Aorta (tissue), 5 donors: ENCODE measurements at regions not wholly inside any gene's neighbourhood (a gene's known extent, or its start where the extent isn't known, plus 50 kb on each side); places are given as distances from the start of the nearest gene placed in this dataset.

Experiments
- ATAC-seq: fragments of 200-7000 bp; cut with Tn5 transposase; one replicate; pipeline ENCODE4 v1.9.1; 2022; ENCODE audit warnings: moderate library complexity; ENCODE audit not compliant: low FRiP score
- DNase-seq, 2 donors: peaks; one replicate each; pipeline ENCODE4 v3.0.0-alpha.2; 2020
- H3K27ac ChIP-seq, 2 donors: one replicate each; pipeline ENCODE4 v1.5.1; 2013; ENCODE audit warnings: low read length in 2 of 2, mild to moderate bottlenecking in 2 of 2, moderate library complexity in 2 of 2, control low read depth in 1 of 2, inconsistent platforms in 1 of 2, low read depth in 1 of 2
- H3K27me3 ChIP-seq, 2 donors: one replicate each; pipeline ENCODE4 v1.6.1; 2013; ENCODE audit warnings: control low read depth in 1 of 2, low read length in 1 of 2, mild to moderate bottlenecking in 1 of 2, moderate library complexity in 1 of 2; ENCODE audit not compliant: insufficient read depth in 2 of 2, control insufficient read depth in 1 of 2
- H3K36me3 ChIP-seq, 2 donors: one replicate each; pipeline ENCODE4 v1.6.1; 2013; ENCODE audit warnings: control low read depth in 1 of 2, low read length in 1 of 2, mild to moderate bottlenecking in 1 of 2; ENCODE audit not compliant: insufficient read depth in 2 of 2, control insufficient read depth in 1 of 2
- H3K4me1 ChIP-seq, 2 donors: one replicate each; pipeline ENCODE4 v1.6.1; 2013; ENCODE audit warnings: low read length in 2 of 2, control low read depth in 1 of 2, mild to moderate bottlenecking in 1 of 2, moderate library complexity in 1 of 2; ENCODE audit not compliant: insufficient read depth in 2 of 2, control insufficient read depth in 1 of 2
- H3K4me3 ChIP-seq, 2 donors: one replicate each; pipeline ENCODE4 v1.5.1; 2013; ENCODE audit warnings: low read length in 2 of 2, control low read depth in 1 of 2, mild to moderate bottlenecking in 1 of 2
- H3K9me3 ChIP-seq: one replicate; pipeline ENCODE4 v1.6.1; 2013; ENCODE audit warnings: mild to moderate bottlenecking, low read length; ENCODE audit not compliant: control insufficient read depth
- WGBS, 2 donors: extraction: QIAGEN DNeasy Blood & Tissue Kit; methylation state at CpG; one replicate each; pipeline ENCODE4 v1.1.7; 2013; 5-methylcytosine and 5-hydroxymethylcytosine counted together
- intact Hi-C, 2 donors: fragments of 100-400 bp; cut with DNase I; formaldehyde crosslinking; loops; one replicate each; pipeline versions ENCODE4 v1.14.2 to v1.15.0; 2022
- donor health status: healthy with polysubstance abuse.
- donor health status: Bipolar disorder and iron deficiency.
- donor health status: DM: no; HTN: no; CAD: no.
- donor health status: DM: no; HTN: no; CAD: no.
- donor health status: DM: yes; HTN: yes; CAD: no.

- ATAC-seq = no peak
- peaks cover 3% of the 10 kb centered on the region in 2 donors for H3K4me1 ChIP-seq
- WGBS, 2 donors = 24 to 26% methylated on average over 9 of the region's 9 CpGs
- no peak overlapping the region for H3K4me3 ChIP-seq
- no peak overlapping the region for H3K27ac ChIP-seq
- DNase-seq = peak in 1 of 2 donors; percentile 49
- H3K27me3 ChIP-seq = no peaks in the 10 kb centered on the region
- intact Hi-C loops = no loop called here
- no peaks in the 10 kb centered on the region for H3K36me3 ChIP-seq
- no peaks in the 10 kb centered on the region for H3K9me3 ChIP-seq
Measured at GRCh38 chr9:87193925-87194868, 246.9 kb upstream of the GAS1 start.

DNA sequence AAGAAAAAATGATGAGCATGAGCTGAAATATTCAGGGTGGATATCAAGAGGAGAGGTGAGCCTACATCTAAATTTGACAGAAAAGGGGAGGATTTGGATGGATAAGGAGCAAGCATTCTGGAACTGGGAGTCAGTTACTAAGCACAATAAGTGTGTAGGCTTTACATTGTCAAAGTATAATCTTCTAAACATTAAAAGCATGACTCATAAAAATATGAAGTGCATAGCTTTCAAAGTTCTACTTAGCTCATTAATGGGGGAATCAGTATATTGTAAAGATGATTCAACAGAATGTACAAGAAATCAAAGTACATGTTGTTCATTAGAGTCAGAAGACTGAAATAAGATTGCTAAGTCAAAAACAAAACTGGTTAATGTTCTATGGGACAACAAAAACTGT lies 248.0 kb upstream of the GAS1 start:
- no peaks in the 10 kb centered on the region for H3K27me3 ChIP-seq
- DNase-seq (no peak), ATAC-seq (no peak)
- intact Hi-C loops = loop anchor here (5.0 kb wide), 2 partner anchors 33 to 87 kb away; no protein-coding TSS in a partner anchor
- peaks cover 3% of the 10 kb centered on the region in 2 donors for H3K4me1 ChIP-seq
- no peak overlapping the region for H3K4me3 ChIP-seq
- H3K27ac ChIP-seq = no peak overlapping the region
- H3K9me3 ChIP-seq = no peaks in the 10 kb centered on the region
- no peaks in the 10 kb centered on the region for H3K36me3 ChIP-seq

- 30 to 35% methylated on average over 10 of the region's 10 CpGs for WGBS, 2 donors
- intact Hi-C loops = loop anchor here (2.0 to 5.0 kb wide), 3 partner anchors 35 to 85 kb away; no protein-coding TSS in a partner anchor
Measured at GRCh38 chr9:87197349-87198130, 250.2 kb upstream of the GAS1 start.

GRCh38 chr9:87198716-87199115 lies 251.4 kb upstream of the GAS1 start:
- no peak overlapping the region for H3K4me3 ChIP-seq
- H3K27me3 ChIP-seq = no peaks in the 10 kb centered on the region
- 24 to 30% methylated on average over 3 of the region's 3 CpGs for WGBS, 2 donors
- H3K36me3 ChIP-seq = no peaks in the 10 kb centered on the region
- peak; percentile 69 for ATAC-seq
- peak overlapping the region; percentile 20 to 39 for H3K27ac ChIP-seq
- intact Hi-C loops = loop anchor here (2.0 to 5.0 kb wide), 3 partner anchors 36 to 84 kb away; no protein-coding TSS in a partner anchor
- peaks cover 3 to 7% of the 10 kb centered on the region in 2 donors for H3K4me1 ChIP-seq
- no peaks in the 10 kb centered on the region for H3K9me3 ChIP-seq
- DNase-seq = no peak

More at GRCh38 chr9:87197349-87198130, 250.2 kb upstream of the GAS1 start:
- Histone ChIP-seq H3K4me1 (peaks cover 3 to 7% of the 10 kb centered on the region in 2 donors), H3K36me3 (no peaks in the 10 kb centered on the region), H3K9me3 (no peaks in the 10 kb centered on the region), H3K27me3 (no peaks in the 10 kb centered on the region), H3K4me3 (no peak overlapping the region), H3K27ac (peak overlapping the region; percentile 39 to 52)
- peak; percentile 73 for ATAC-seq
- DNase-seq = peak in 1 of 2 donors; percentile 53

DNA sequence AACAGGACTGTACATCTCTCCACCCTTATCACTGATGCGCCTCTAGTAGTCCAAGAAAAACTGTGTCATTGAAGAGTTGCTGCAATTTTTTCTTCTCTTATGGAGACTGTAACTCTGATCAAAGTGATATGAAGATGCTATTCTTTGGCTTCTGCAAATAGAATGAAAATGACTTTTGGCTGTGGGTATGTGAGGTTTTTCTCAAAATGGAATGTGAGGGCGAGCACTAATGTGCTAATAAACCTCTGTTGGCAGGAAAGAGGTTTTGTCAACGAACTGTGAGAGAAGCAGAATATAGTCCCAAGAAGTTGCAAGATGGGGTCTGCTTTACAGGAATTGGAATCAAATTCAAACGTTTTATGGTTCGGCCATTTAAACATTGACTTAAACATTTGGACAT lies 252.0 kb upstream of the GAS1 start:
- no peaks in the 10 kb centered on the region for H3K9me3 ChIP-seq
- no peak for ATAC-seq
- intact Hi-C loops = loop anchor here (2.0 to 5.0 kb wide), 3 partner anchors 37 to 83 kb away; no protein-coding TSS in a partner anchor
- no peaks in the 10 kb centered on the region for H3K27me3 ChIP-seq
- no peak for DNase-seq
- H3K4me3 ChIP-seq = no peak overlapping the region
- H3K27ac ChIP-seq = no peak overlapping the region
- no peaks in the 10 kb centered on the region for H3K36me3 ChIP-seq
- peaks cover 3 to 7% of the 10 kb centered on the region in 2 donors for H3K4me1 ChIP-seq
- WGBS, 2 donors = 57 to 64% methylated on average over 5 of the region's 5 CpGs

GRCh38 chr9:87199782-87200181 lies 252.5 kb upstream of the GAS1 start:
- H3K4me1 ChIP-seq = peaks cover 3 to 7% of the 10 kb centered on the region in 2 donors
- no peak overlapping the region for H3K27ac ChIP-seq
- no peaks in the 10 kb centered on the region for H3K36me3 ChIP-seq
- no peaks in the 10 kb centered on the region for H3K27me3 ChIP-seq
- H3K4me3 ChIP-seq = no peak overlapping the region
- intact Hi-C loops = loop anchor here (2.0 to 10.0 kb wide), 4 partner anchors 37 to 83 kb away; no protein-coding TSS in a partner anchor
- 90 to 92% methylated on average over 4 of the region's 4 CpGs for WGBS, 2 donors
- H3K9me3 ChIP-seq = no peaks in the 10 kb centered on the region
- ATAC-seq = no peak
- no peak for DNase-seq

GRCh38 chr9:87201351-87201751 lies 254.0 kb upstream of the GAS1 start:
- DNase-seq (no peak), ATAC-seq (no peak)
- H3K4me1 ChIP-seq = peaks cover 3 to 7% of the 10 kb centered on the region in 2 donors
- no peak overlapping the region for H3K4me3 ChIP-seq
- no peaks in the 10 kb centered on the region for H3K27me3 ChIP-seq
- no peak overlapping the region for H3K27ac ChIP-seq
- no peaks in the 10 kb centered on the region for H3K36me3 ChIP-seq
- intact Hi-C loops = loop anchor here in 1 of 2 donors (10.0 kb wide), 1 partner anchor 63 kb away; no protein-coding TSS in a partner anchor
- 2 to 6% methylated on average over 4 of the region's 4 CpGs for WGBS, 2 donors
- no peaks in the 10 kb centered on the region for H3K9me3 ChIP-seq

- ATAC-seq = no peak
- Histone ChIP-seq H3K27ac (no peak overlapping the region), H3K36me3 (no peaks in the 10 kb centered on the region), H3K27me3 (no peaks in the 10 kb centered on the region), H3K4me1 (peaks cover 0 to 4% of the 10 kb centered on the region in 2 donors), H3K4me3 (no peak overlapping the region), H3K9me3 (no peaks in the 10 kb centered on the region)
- no peak for DNase-seq
- intact Hi-C loops = loop anchor here in 1 of 2 donors (10.0 kb wide), 1 partner anchor 59 kb away; no protein-coding TSS in a partner anchor
- WGBS, 2 donors = 30 to 64% methylated on average over 7 of the region's 7 CpGs
Measured at GRCh38 chr9:87206064-87206661, 258.9 kb upstream of the GAS1 start.
